ENCODE measurements at regions not wholly inside any gene's neighbourhood (a gene's known extent, or its start where the extent isn't known, plus 50 kb on each side); places are given as distances from the start of the nearest gene placed in this dataset.
"Not testable (repeated sequence)": the region's sequence is repeated elsewhere in the genome, so short reads cannot be mapped to it uniquely, and the experiment has no call there.

GRCh38 chr13:88031980-88032559 lies 360.9 kb downstream of the SLITRK5 start:
- no peaks in the 10 kb centered on the region for H3K36me3 ChIP-seq
- H3K27ac ChIP-seq = no peak overlapping the region
- no peak for DNase-seq (ENCODE audit: low spot score)
- no peaks in the 10 kb centered on the region for H3K4me1 ChIP-seq
- H3K4me3 ChIP-seq = no peak overlapping the region
- TF ChIP-seq CTCF (IDR thresholded peaks at IDR 0.05) = no peak
- no peaks in the 10 kb centered on the region for H3K27me3 ChIP-seq
- H3K9me3 ChIP-seq = no peaks in the 10 kb centered on the region

- not testable (repeated sequence) for H3K4me1 ChIP-seq; DNase-seq (ENCODE audit: low spot score); H3K9me3 ChIP-seq; H3K27me3 ChIP-seq; H3K36me3 ChIP-seq; H3K27ac ChIP-seq; H3K4me3 ChIP-seq
Observed at GRCh38 chr13:88036205-88036604, 365.0 kb downstream of the SLITRK5 start.

GRCh38 chr13:88042489-88042888 lies 371.3 kb downstream of the SLITRK5 start:
- TF ChIP-seq CTCF (IDR thresholded peaks at IDR 0.05) = no peak
- DNase-seq (ENCODE audit: low spot score) = no peak
- Histone ChIP-seq H3K9me3 (no peaks in the 10 kb centered on the region), H3K27me3 (no peaks in the 10 kb centered on the region), H3K4me1 (no peaks in the 10 kb centered on the region), H3K4me3 (no peak overlapping the region), H3K36me3 (no peaks in the 10 kb centered on the region), H3K27ac (no peak overlapping the region)

- Histone ChIP-seq H3K4me1 (no peaks in the 10 kb centered on the region), H3K4me3 (no peak overlapping the region), H3K36me3 (no peaks in the 10 kb centered on the region), H3K27me3 (no peaks in the 10 kb centered on the region), H3K9me3 (peaks cover 0 to 8% of the 10 kb centered on the region in 2 donors), H3K27ac (no peak overlapping the region)
- no peak for TF ChIP-seq CTCF (IDR thresholded peaks at IDR 0.05)
- DNase-seq (ENCODE audit: low spot score) = no peak
Observed at GRCh38 chr13:88051746-88052482, 380.7 kb downstream of the SLITRK5 start.

GRCh38 chr13:88063741-88064140 lies 392.6 kb downstream of the SLITRK5 start:
- no peak overlapping the region for H3K4me3 ChIP-seq
- TF ChIP-seq CTCF (IDR thresholded peaks at IDR 0.05) = no peak

GRCh38 chr13:88066847-88067246 lies 395.7 kb downstream of the SLITRK5 start:
- DNase-seq (ENCODE audit: low spot score) = no peak

More at GRCh38 chr13:88063741-88064140, 392.6 kb downstream of the SLITRK5 start:
- no peaks in the 10 kb centered on the region for H3K27me3 ChIP-seq
- DNase-seq (ENCODE audit: low spot score) = no peak
- H3K36me3 ChIP-seq = no peaks in the 10 kb centered on the region
- peaks cover 0 to 16% of the 10 kb centered on the region in 2 donors for H3K9me3 ChIP-seq
- H3K27ac ChIP-seq = no peak overlapping the region
- H3K4me1 ChIP-seq = no peaks in the 10 kb centered on the region

More at GRCh38 chr13:88066847-88067246, 395.7 kb downstream of the SLITRK5 start:
- H3K9me3 ChIP-seq = peaks cover 0 to 12% of the 10 kb centered on the region in 2 donors
- no peak overlapping the region for H3K27ac ChIP-seq
- no peaks in the 10 kb centered on the region for H3K36me3 ChIP-seq
- no peaks in the 10 kb centered on the region for H3K4me1 ChIP-seq
- no peaks in the 10 kb centered on the region for H3K27me3 ChIP-seq
- no peak for TF ChIP-seq CTCF (IDR thresholded peaks at IDR 0.05)
- no peak overlapping the region for H3K4me3 ChIP-seq

Measured in right atrium auricular region (tissue), 2 donors.